HUDEP-2 (cell line): ENCODE measurements at regions not wholly inside any gene's neighbourhood (a gene's known extent, or its start where the extent isn't known, plus 50 kb on each side); places are given as distances from the start of the nearest gene placed in this dataset.
"Not testable (repeated sequence)": the region's sequence is repeated elsewhere in the genome, so short reads cannot be mapped to it uniquely, and the experiment has no call there.

Experiments used
- DNase-seq, 76 experiments: peaks; one replicate each; lab custom pipeline; 2025; ENCODE audit not compliant: unreplicated experiment in 76 of 76; lab: John Stamatoyannopoulos, UW

- DNase-seq: not testable (repeated sequence)
These were observed 103.0 kb downstream of the NBPF11 start for GRCh38 chr1:148049115-148049496.

GRCh38 chr1:148048423-148049114, 103.5 kb downstream of the NBPF11 start:
- not testable (repeated sequence) for DNase-seq

GRCh38 chr1:148045872-148046271, 106.2 kb downstream of the NBPF11 start:
- peak in 41 of 76 experiments; percentile 2 to 67 (median 25) for DNase-seq

- DNase-seq: not testable (repeated sequence)
These were observed 107.6 kb downstream of the NBPF11 start for GRCh38 chr1:148044495-148044894.
